ENCODE measurements at regions not wholly inside any gene's neighbourhood (a gene's known extent, or its start where the extent isn't known, plus 50 kb on each side); places are given as distances from the start of the nearest gene placed in this dataset.

DNA sequence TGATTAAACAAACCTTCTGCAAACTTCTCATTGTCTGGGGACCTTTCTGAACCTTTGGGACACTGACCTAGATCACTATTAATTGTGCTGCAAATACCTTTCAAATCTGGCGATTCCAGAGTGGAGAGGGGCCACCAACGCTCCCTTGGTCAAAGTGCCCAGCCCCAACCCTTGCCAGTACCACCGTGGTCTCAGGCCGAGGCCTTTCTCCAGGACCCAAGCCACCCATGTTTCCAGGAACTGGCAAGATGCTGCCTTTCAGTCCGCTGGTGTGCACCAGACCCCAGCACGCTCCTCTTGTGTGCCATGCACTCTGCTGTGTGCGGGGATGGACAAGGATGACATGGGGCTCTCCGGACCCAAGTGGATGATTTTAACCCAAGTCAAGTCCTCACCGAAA lies 91.1 kb upstream of the MGMT start:
- Histone ChIP-seq H3K4me1 (no peaks in the 10 kb centered on the region), H3K27me3 (no peaks in the 10 kb centered on the region), H3K9me3 (no peaks in the 10 kb centered on the region), H3K36me3 (no peaks in the 10 kb centered on the region), H3K27ac (no peak overlapping the region), H3K4me3 (no peak overlapping the region)
- intact Hi-C loops (cut with DNase I), result no loop called here
- TF ChIP-seq, protein P1, sequence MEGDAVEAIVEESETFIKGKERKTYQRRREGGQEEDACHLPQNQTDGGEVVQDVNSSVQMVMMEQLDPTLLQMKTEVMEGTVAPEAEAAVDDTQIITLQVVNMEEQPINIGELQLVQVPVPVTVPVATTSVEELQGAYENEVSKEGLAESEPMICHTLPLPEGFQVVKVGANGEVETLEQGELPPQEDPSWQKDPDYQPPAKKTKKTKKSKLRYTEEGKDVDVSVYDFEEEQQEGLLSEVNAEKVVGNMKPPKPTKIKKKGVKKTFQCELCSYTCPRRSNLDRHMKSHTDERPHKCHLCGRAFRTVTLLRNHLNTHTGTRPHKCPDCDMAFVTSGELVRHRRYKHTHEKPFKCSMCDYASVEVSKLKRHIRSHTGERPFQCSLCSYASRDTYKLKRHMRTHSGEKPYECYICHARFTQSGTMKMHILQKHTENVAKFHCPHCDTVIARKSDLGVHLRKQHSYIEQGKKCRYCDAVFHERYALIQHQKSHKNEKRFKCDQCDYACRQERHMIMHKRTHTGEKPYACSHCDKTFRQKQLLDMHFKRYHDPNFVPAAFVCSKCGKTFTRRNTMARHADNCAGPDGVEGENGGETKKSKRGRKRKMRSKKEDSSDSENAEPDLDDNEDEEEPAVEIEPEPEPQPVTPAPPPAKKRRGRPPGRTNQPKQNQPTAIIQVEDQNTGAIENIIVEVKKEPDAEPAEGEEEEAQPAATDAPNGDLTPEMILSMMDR (IDR thresholded peaks at IDR 0.05), result no peak
- no peak for TF ChIP-seq EP300 (IDR thresholded peaks at IDR 0.05)
- no peak for TF ChIP-seq POLR2AphosphoS5 (IDR thresholded peaks at IDR 0.05)
- TF ChIP-seq POLR2A (IDR thresholded peaks at IDR 0.05), result no peak
- 90 to 94% methylated on average over 9 of the region's 9 CpGs for WGBS, 2 donors
- DNase-seq, result no peak

DNA sequence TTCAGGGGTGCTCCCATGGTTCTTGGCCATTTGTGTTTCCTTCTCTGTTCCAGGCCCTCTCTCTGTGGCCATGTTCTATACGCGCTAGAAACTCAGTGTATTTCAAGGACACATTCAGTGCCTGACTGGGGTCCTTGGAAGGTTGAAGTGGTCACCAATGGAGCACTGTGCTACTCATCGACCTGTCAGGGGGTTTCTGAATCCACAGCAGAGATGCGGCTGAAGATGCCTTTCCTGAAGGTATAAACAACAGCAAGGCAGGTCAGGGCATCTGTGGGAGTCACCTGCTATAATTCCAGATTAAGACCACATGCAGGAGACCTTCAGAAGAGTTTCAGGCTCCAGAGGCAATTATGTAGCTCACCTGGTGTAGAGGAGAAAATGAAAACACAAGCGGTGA lies 86.8 kb upstream of the MGMT start:
- Histone ChIP-seq H3K27me3 (no peaks in the 10 kb centered on the region), H3K4me3 (no peak overlapping the region), H3K9me3 (no peaks in the 10 kb centered on the region), H3K27ac (no peak overlapping the region), H3K36me3 (no peaks in the 10 kb centered on the region), H3K4me1 (no peaks in the 10 kb centered on the region)
- WGBS, 2 donors, result 94 to 95% methylated on average over 5 of the region's 5 CpGs
- TF ChIP-seq POLR2AphosphoS5 (IDR thresholded peaks at IDR 0.05), result no peak
- no peak for TF ChIP-seq POLR2A (IDR thresholded peaks at IDR 0.05)
- TF ChIP-seq EP300 (IDR thresholded peaks at IDR 0.05), result no peak
- intact Hi-C loops (cut with DNase I), result no loop called here
- no peak for DNase-seq

DNA sequence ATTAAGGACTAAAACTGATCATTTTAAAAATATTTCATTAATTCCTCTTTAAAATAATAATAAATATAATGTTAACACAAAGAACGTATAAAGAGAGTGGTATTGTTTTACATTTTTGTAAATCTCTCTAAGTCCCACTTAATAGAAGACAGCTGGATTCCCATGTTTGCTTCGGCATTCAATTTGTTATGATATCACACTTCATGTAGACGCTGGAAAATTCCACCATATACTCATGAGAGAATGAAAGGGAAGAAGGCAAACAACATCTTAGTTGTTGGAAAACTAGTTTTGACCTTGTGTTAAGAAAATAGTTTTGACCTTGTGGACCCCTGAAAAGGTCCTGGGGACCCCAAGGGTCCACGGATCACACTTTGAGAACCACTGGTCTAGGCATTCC lies 85.3 kb upstream of the MGMT start:
- TF ChIP-seq EP300 (IDR thresholded peaks at IDR 0.05), result no peak
- TF ChIP-seq POLR2A (IDR thresholded peaks at IDR 0.05), result no peak
- TF ChIP-seq, protein P1 (IDR thresholded peaks at IDR 0.05), result no peak
- TF ChIP-seq POLR2AphosphoS5 (IDR thresholded peaks at IDR 0.05), result no peak
- no peak overlapping the region for H3K4me3 ChIP-seq
- H3K9me3 ChIP-seq, result no peaks in the 10 kb centered on the region
- WGBS, 2 donors, result 79 to 80% methylated on average over 4 of the region's 4 CpGs
- H3K4me1 ChIP-seq, result no peaks in the 10 kb centered on the region
- DNase-seq, result no peak
- intact Hi-C loops (cut with DNase I), result no loop called here
- no peaks in the 10 kb centered on the region for H3K36me3 ChIP-seq
- no peaks in the 10 kb centered on the region for H3K27me3 ChIP-seq
- no peak overlapping the region for H3K27ac ChIP-seq

DNA sequence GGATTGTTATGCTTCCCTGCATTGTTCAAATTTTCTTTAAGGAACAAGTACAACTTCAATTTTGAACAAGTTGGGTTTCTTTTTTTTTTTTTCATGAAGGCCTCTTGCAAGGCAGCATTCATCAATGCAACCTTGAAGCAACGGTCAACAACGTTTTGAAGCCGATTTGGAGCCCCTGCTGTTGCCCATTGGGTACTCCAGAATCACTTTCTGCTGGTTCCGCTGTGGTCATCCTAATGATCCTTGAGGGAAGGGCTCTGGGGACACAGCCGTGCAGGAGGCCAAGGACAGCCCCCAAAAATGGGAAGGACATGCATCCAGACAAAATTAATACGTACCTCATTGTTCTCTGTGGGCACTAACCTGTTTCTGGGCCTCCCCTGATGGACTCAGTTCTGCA lies 84.6 kb upstream of the MGMT start:
- intact Hi-C loops (cut with DNase I), result no loop called here

DNA sequence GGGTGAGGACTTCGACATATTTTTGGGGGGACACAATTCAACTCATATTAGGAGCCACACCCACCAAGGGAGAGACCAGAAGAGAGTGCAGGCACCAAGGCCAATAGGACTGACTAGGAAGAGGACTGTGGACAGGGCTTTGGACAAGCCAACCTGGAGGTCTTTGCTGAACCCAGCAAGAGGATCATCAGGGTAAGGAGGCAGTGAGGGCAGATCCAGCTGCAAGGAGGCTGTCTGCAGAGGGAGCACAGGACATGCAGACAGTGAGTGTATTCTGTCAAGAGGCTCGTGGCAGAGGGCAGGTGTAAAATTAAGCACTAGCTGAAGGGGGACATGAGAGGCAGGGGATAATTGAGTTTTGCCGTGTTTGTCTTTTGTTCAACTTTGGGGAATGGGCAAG lies 83.4 kb upstream of the MGMT start:
- no peaks in the 10 kb centered on the region for H3K36me3 ChIP-seq
- no peak for DNase-seq
- intact Hi-C loops (cut with DNase I), result no loop called here
- TF ChIP-seq EP300 (IDR thresholded peaks at IDR 0.05) (no peak), POLR2AphosphoS5 (IDR thresholded peaks at IDR 0.05) (no peak), POLR2A (IDR thresholded peaks at IDR 0.05) (no peak)
- TF ChIP-seq, protein P1 (IDR thresholded peaks at IDR 0.05), result no peak
- no peaks in the 10 kb centered on the region for H3K27me3 ChIP-seq
- H3K4me3 ChIP-seq, result no peak overlapping the region
- no peaks in the 10 kb centered on the region for H3K9me3 ChIP-seq
- no peaks in the 10 kb centered on the region for H3K4me1 ChIP-seq
- no peak overlapping the region for H3K27ac ChIP-seq
- 72 to 86% methylated on average over 3 of the region's 3 CpGs for WGBS, 2 donors

More for the DNA sequence above, 84.6 kb upstream of the MGMT start:
- WGBS, 2 donors, result 77 to 88% methylated on average over 6 of the region's 6 CpGs
- TF ChIP-seq POLR2A (IDR thresholded peaks at IDR 0.05), result no peak
- DNase-seq, result no peak
- Histone ChIP-seq H3K27me3 (no peaks in the 10 kb centered on the region), H3K9me3 (no peaks in the 10 kb centered on the region), H3K27ac (no peak overlapping the region), H3K4me3 (no peak overlapping the region), H3K4me1 (no peaks in the 10 kb centered on the region), H3K36me3 (no peaks in the 10 kb centered on the region)

DNA sequence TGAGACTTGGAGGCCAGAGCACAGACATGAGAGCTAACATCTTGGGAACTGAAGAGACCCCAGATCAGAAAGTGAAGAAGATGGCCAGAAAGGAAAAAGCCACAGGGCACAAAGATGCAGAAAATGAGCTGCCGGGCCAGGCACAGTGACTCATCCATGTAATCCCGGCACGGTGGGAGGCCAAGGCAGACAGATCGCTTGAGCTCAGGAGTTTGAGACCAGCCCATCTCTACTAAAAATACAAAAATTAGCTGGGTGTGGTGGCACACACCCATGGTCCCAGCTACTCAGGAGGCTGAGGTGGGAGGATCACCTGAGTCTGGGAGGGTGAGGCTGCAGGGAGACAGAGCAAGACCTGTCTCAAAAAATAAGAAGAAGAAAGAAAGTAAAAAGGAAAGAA lies 81.4 kb upstream of the MGMT start:
- no peaks in the 10 kb centered on the region for H3K4me1 ChIP-seq
- H3K27ac ChIP-seq, result no peak overlapping the region
- WGBS, 2 donors, result 82 to 94% methylated on average over 4 of the region's 4 CpGs
- H3K4me3 ChIP-seq, result no peak overlapping the region
- no peaks in the 10 kb centered on the region for H3K9me3 ChIP-seq
- H3K27me3 ChIP-seq, result no peaks in the 10 kb centered on the region
- H3K36me3 ChIP-seq, result no peaks in the 10 kb centered on the region
- no peak for TF ChIP-seq EP300 (IDR thresholded peaks at IDR 0.05)
- no peak for DNase-seq
- intact Hi-C loops (cut with DNase I), result no loop called here

Data from sigmoid colon (tissue), 6 donors.